Ovary (tissue), 3 donors: ENCODE measurements at regions not wholly inside any gene's neighbourhood (a gene's known extent, or its start where the extent isn't known, plus 50 kb on each side); places are given as distances from the start of the nearest gene placed in this dataset.

ENCODE experiments used
- CTCF ChIP-seq, 3 donors: fragments of 450-650 bp in 2 of 3; fragments of 200-600 bp in 1 of 3; IDR thresholded peaks; one replicate each; pipeline versions ENCODE4 v1.5.1 to v1.8.0; 2016 to 2022; ENCODE audit warnings: antibody characterized with exemption in 3 of 3, mild to moderate bottlenecking in 1 of 3
- EP300 ChIP-seq: sonication (generic); formaldehyde crosslinking; IDR thresholded peaks from one replicate; pipeline ENCODE4 v1.6.1; 2017; ENCODE audit warnings: antibody characterized with exemption
- POLR2A ChIP-seq: fragments of 450-650 bp; IDR thresholded peaks from one replicate; pipeline ENCODE4 v1.6.1; 2017; ENCODE audit warnings: antibody characterized with exemption, mild to moderate bottlenecking, moderate library complexity
- donor health status: DM: no; HTN: no; CAD: no.

GRCh38 chr7:94272821-94273583 lies 121.7 kb upstream of the COL1A2 start:
- TF ChIP-seq CTCF (IDR thresholded peaks at IDR 0.05): no peak
- TF ChIP-seq POLR2A: no peak
- TF ChIP-seq EP300: no peak
